ENCODE measurements at regions not wholly inside any gene's neighbourhood (a gene's known extent, or its start where the extent isn't known, plus 50 kb on each side); places are given as distances from the start of the nearest gene placed in this dataset.

DNA sequence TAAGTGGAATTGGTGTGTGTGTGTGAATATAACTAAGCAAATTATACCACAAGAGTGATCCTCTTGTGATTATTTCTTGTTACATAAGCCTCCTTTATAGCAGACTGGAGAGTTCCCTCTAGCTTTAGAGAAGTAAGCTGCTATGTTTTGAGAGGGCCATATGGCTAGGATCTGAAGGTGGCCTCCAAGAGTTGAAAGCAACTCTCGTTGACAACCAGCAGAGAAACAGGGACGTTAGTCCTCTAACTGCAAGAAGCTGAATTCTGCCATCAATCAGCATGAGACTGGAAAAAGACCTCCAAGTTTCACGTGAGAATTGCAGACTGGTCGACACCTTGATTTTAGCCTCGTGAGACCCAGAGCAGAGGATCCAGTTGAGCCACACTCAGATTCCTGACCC lies 278.5 kb upstream of the ZNF717 start:
- TF ChIP-seq GATA1 (IDR thresholded peaks at IDR 0.05; ENCODE audit: low read depth, low read length) (no peak), POLR2A (IDR thresholded peaks at IDR 0.05; ENCODE audit: low read length) (no peak)
- no peak for DNase-seq

DNA sequence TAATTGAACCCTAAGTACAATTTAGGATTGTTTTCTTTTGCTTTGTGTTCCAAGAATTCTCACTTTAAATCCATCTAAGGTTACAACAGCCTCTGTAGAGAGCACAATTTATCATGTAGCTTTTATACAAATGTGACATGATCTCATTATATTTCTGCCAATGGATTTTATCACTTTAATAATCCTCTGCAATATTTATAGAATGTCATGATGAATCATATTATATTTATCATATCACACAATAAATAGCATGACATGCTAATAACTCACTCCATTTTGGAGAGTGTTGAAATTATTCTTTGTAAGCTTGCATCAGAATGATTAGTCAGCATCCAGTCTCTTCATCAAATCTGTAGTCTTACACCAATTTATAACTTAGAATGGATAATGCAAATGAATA lies 280.6 kb upstream of the ZNF717 start:
- DNase-seq, result no peak
- TF ChIP-seq GATA1 (IDR thresholded peaks at IDR 0.05; ENCODE audit: low read depth, low read length) (no peak), POLR2A (IDR thresholded peaks at IDR 0.05; ENCODE audit: low read length) (no peak)

DNA sequence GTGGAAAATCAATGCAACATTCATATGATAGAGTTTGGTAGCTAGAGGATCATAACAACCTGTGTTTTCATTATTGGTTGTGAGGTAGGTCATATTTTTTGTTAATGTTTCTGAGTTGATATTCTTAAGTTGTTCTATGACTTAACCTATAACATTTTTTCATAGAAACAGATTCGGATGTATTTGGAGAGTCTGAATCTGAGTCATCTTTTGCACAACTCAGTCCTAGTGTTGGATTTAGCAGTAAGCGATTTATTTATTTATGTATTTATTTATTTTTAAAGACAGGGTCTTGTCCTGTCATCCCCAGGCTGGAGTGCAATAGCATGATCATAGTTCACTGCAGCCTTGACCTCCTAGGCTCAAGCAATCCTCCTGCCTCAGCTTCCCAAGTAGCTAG lies 292.8 kb upstream of the ZNF717 start:
- no peak for DNase-seq
- TF ChIP-seq POLR2A (IDR thresholded peaks at IDR 0.05; ENCODE audit: low read length) (no peak), GATA1 (IDR thresholded peaks at IDR 0.05; ENCODE audit: low read depth, low read length) (no peak)

DNA sequence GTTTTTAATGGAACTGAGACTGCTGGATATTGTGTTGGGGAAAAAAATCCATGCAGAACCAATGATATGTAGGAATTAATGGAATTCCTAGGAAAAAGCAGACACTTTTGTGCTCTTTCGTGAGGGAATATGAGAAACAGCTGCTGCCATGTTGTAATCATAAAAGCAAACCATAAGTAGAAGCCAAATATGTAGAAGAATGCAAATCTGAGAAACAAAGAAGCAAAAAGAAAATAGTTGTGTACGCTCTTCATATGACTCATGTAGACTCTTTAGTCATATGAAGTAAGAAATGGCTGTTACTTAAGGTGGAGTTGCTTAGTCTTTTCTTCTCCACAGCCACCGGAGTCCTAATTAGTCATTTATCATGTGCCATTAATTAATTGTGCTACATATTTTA lies 298.6 kb upstream of the ZNF717 start:
- no peak for TF ChIP-seq GATA1 (IDR thresholded peaks at IDR 0.05; ENCODE audit: low read depth, low read length)
- TF ChIP-seq POLR2A (IDR thresholded peaks at IDR 0.05; ENCODE audit: low read length), result no peak
- no peak for DNase-seq

DNA sequence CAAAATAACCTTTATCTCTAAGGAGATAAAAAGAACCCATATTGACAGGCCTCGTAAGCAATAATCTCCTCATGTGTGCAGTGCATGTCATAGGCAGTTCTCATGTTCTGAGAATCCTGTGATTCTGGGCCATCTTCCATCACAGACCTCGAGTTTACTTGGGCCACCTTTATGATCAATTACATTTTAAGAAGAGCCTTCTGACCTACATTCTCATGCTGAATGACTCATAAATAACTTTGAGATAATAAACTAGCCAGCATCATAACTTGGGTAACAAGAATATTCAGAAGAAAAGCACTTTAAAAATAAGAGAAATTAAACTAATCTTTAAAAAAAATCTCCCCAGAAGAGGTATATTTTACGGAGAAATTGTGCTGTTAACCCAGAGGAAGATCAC lies 310.7 kb upstream of the ZNF717 start:
- no peak for TF ChIP-seq POLR2A (IDR thresholded peaks at IDR 0.05; ENCODE audit: low read length)
- TF ChIP-seq GATA1 (IDR thresholded peaks at IDR 0.05; ENCODE audit: low read depth, low read length), result no peak
- DNase-seq, result no peak

DNA sequence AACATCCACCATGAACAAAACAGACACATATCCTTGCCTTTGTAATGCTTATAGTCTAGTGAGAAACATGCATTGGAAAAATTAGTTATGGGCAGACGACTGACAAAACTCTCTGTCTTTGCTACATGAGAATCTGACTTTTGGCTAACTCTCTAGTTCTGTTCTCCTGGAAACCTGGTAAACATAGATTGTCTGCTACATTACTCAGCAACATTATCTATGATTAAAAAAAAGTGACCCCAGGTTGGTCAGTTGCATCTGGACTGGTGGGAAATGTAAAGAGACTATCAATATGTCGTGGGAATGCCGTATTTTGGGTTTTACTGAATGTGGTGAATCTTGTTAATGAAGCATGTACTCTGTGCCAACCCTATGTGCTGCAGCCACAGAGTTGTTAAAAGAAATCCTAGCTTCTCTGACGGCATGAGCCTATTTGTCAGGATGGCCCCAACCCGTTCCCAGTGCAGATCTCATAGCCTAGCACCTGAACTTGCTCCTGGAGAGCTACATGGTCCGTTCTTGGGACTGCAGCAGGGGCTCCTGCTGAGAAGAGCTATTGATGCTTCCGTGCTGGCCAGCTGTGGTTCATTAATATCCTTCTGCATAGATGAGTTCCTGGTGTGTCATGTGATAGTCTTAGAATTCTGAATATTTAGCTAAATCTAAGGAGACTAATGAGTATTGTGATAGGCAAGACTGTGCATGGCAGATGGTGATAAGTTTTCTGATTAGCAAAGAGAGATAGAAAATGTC lies 311.7 kb upstream of the ZNF717 start:
- TF ChIP-seq GATA1 (IDR thresholded peaks at IDR 0.05; ENCODE audit: low read depth, low read length) (no peak), POLR2A (IDR thresholded peaks at IDR 0.05; ENCODE audit: low read length) (no peak)
- DNase-seq, result no peak

DNA sequence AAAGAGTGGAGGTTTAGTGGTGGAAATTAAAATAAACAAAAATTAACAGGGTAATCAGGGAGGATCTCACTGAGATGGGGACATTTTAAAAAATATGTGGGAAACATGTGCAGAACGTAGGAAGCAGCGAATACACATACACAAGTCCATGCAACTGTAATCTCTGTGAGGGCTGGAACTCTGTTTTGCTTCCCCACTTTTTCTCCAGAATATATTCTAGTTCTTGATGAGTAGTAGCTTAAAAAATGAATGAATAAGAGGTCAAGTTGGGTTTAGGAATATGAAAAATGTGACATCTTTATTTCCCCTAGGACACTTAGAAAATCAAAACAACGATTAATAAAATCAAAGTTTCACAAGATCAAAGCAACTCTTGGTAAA lies 312.2 kb upstream of the ZNF717 start:
- DNase-seq, result no peak
- TF ChIP-seq GATA1 (IDR thresholded peaks at IDR 0.05; ENCODE audit: low read depth, low read length) (no peak), POLR2A (IDR thresholded peaks at IDR 0.05; ENCODE audit: low read length) (no peak)

DNA sequence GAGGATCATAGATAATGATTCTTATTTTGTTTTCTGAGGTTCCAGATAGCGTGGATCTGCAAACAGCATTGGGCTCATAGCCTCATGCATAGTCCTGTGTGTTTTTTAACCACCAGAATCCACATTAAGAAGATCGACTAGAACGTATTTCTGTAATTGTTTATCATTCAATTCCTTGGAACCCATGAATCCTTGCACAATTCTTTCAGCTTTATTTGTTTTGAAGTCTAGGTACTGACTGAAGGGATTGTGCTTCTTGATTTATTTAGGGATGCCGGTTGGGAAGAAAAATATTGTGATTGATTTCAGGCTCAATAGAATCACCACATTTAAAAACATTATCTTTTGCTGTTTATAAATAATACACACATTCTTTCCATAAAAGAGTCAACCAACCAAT lies 314.6 kb upstream of the ZNF717 start:
- no peak for DNase-seq
- TF ChIP-seq GATA1 (IDR thresholded peaks at IDR 0.05; ENCODE audit: low read depth, low read length), result no peak
- TF ChIP-seq POLR2A (IDR thresholded peaks at IDR 0.05; ENCODE audit: low read length), result no peak

DNA sequence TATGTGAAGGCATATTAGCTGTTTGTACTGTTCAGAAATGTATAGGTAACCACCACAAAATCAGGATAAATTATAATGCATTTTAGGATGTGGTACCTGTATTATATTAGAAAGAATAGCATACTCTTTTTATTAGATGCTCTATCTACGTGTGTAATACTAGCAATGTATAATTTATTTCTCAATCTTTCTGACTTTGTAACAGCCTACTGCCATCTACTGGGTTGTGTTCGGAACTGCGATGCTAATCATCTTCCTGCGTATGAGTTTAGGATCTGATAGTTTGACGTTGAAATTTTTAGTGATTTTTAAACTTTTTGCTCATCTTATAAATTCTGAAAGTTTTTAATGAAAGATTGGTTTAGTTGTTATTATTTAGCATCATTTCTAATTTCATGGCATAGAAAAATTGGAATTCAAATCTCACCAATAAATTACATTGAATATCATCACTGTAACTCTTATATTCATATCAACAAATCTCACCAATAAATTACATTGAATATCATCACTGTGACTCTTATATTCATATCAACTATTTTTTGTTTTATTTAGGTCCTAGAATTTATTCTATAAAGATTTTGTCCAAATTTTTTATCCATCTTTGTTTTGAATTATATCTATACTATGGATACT lies 322.7 kb upstream of the ZNF717 start:
- TF ChIP-seq GATA1 (IDR thresholded peaks at IDR 0.05; ENCODE audit: low read depth, low read length), result no peak
- no peak for TF ChIP-seq POLR2A (IDR thresholded peaks at IDR 0.05; ENCODE audit: low read length)
- peak in 1 of 2 experiments; percentile 7 for DNase-seq

DNA sequence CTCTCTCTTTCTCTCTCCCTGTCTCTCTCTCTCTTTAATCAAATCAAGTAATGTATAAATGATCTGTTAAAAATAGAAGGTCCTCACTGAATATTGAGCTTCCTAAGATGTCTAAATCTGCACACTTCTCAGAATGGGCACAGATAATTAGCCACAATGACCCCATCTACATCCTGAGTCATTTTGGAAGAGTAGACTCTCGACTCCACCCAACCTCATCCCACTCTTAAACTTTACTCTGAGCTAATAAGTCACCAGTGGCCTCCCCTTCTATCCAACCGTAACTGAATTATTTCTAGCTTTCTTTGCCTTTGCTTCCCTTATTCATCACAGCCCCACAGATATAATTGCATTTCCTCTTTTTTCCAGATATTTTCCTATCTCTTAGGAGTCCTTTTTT lies 326.5 kb upstream of the ZNF717 start:
- no peak for DNase-seq
- TF ChIP-seq GATA1 (IDR thresholded peaks at IDR 0.05; ENCODE audit: low read depth, low read length), result no peak
- TF ChIP-seq POLR2A (IDR thresholded peaks at IDR 0.05; ENCODE audit: low read length), result no peak

DNA sequence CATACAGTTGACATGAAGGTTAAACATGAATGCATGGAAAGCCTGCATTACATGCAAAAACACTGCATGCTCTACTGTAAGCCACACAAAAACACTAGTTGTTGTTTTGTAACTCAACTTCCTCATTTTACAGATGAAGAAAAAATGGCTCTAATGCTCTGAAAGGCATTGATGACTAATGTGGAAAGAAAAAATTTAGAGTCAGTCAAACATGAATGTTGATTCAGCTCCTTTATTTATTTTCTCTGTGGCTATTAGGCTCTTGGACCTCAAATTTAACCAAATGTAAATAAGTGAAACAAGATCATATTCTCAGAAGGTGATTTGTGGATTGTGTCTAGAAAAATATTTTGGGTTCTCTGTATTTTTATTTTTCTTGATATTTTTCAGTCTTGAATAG lies 336.7 kb upstream of the ZNF717 start:
- TF ChIP-seq POLR2A (IDR thresholded peaks at IDR 0.05; ENCODE audit: low read length) (no peak), GATA1 (IDR thresholded peaks at IDR 0.05; ENCODE audit: low read depth, low read length) (no peak)
- no peak for DNase-seq

DNA sequence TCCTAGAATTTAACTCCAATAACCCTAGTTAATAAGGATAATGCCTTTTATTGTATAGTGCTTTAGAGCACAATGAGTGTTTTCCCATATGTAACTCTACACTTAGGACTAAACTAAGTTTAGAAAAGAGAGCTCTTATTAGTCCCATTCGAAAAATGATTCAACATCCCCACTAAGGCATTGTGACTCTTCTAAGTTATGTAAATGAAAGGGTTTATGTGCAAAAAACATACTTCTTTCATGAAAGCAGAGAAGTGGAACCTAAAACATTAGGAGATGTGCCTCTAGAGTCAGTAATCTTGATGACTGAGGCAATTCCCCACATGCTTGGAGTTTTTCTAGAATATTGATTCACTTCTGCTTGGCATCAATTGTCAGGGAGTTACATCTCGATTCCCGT lies 344.1 kb upstream of the ZNF717 start:
- TF ChIP-seq POLR2A (IDR thresholded peaks at IDR 0.05; ENCODE audit: low read length) (no peak), GATA1 (IDR thresholded peaks at IDR 0.05; ENCODE audit: low read depth, low read length) (no peak)
- DNase-seq, result no peak

DNA sequence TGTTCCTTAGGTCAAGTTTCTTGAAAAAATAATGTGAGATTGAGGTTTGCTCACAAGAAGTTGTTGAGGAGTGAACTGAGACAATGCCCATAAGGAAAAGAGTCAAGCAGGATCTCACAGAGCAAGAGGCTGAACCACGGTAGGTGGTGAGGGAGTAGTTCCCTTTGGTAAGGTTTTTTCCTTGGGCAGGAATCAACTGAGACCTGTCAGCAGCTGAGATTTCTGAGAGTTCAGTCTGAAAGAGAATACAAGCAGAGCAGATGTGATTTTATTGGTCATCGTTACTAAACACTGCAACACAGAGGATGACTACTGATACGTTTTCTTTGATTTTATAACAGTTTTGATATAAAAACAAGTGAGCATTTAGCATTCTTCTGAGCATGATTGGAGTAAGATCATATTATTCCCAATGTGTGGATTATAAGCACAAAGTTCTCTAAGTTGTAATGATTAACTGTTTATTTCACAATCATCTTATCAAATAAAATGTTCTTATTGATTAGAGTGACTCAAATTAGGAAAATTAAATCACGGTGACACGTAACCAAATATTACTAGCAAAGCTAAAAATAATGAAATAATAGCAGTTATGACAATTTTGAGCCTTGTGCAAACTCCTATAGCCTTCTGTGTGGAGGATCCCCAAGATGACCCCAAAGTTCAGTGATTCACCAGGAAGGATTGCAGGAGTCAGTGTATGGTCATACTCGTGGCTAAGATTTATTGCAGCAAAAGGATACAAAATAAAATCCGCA lies 346.2 kb upstream of the ZNF717 start:
- no peak for TF ChIP-seq GATA1 (IDR thresholded peaks at IDR 0.05; ENCODE audit: low read depth, low read length)
- DNase-seq, result no peak

DNA sequence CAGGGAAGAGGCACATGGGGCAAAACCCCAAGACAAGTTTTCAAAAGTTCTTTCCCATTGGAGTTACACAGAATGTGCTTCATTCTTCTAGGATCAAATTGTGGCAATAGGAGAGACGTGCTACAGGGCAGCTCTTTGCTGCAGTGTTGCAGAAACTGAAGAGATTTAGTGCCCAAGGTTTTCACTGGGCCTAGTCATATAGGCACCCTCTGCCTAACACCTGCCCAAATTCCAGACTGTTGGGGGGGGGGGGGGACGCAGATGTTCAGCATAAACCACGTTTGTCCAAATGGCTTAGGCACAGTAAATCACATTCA lies 346.8 kb upstream of the ZNF717 start:
- no peak for TF ChIP-seq POLR2A (IDR thresholded peaks at IDR 0.05; ENCODE audit: low read length)
- no peak for TF ChIP-seq GATA1 (IDR thresholded peaks at IDR 0.05; ENCODE audit: low read depth, low read length)

DNA sequence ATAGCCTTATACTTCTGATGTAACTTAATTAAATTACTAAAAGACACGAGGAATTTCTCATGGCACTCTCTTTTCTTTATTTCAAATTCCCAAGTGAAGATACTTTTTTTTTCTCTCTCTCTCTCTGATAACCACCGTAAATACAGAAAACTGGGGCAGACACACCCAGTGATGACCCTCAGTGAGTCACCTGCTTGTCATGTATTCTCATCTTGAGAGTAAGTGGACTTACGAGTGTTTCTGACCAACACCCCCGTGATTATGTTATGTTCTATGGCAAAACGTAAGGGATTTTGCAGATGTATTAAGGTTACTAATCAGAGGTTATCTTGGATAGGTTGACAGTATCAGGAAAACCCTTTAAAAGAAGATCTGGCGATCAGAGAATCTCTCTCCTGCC lies 348.8 kb upstream of the ZNF717 start:
- no peak for DNase-seq
- TF ChIP-seq GATA1 (IDR thresholded peaks at IDR 0.05; ENCODE audit: low read depth, low read length), result no peak
- no peak for TF ChIP-seq POLR2A (IDR thresholded peaks at IDR 0.05; ENCODE audit: low read length)

More for the DNA sequence above, 346.8 kb upstream of the ZNF717 start:
- DNase-seq, result no peak

Measured in erythroblast (primary cell).